ENCODE measurements at regions not wholly inside any gene's neighbourhood (a gene's known extent, or its start where the extent isn't known, plus 50 kb on each side); places are given as distances from the start of the nearest gene placed in this dataset.
A peak's percentile ranks its signal among the peaks of the same experiment; 100 is the strongest.

- DNase-seq (ENCODE audit: low spot score), result peak; percentile 100
These were observed 153.3 kb downstream of the TOMM20 start for GRCh38 chr1:234975122-234975940.

DNA sequence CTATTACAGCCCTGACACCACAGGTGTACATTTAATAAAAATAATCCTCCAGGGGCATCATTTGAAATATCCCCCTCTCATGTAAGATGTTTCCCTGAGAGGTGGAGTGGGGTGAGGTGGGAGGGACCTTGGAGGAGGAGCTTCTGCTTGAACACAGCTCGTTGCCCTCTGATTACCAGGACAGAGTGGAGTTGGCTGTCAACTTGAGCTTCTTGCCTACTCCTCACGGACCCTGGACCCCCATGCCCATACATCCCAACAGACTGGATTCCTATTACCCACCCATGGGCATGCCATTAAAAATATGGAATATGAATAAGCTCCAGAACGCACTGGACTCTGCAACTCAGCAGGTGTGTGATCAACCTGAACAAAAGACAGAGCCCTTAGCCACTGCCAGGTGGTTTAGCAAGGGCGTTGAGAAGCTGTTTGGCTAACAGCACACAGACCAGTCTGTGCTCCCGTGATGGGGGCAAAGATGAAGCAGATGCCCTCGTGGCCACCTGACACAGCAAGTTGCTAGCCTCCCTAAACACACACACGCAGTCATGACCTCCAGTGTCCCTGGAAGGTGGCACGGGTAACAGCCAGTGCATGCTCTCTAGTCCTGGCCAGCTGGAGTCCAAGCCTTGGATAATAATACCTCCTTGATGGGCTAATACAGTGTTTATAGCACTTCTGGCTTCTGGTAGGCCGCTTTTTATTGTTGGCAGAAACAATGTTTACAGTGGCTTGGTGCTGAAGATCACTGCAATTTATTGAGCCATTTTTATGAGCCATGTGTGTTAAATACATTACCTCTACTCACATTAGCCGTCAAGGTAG, 155.0 kb downstream of the TOMM20 start:
- DNase-seq (ENCODE audit: low spot score), result no peak

GRCh38 chr1:234972411-234973191, 156.0 kb downstream of the TOMM20 start:
- DNase-seq (ENCODE audit: low spot score), result no peak

GRCh38 chr1:234971586-234972297, 156.9 kb downstream of the TOMM20 start:
- no peak for DNase-seq (ENCODE audit: low spot score)

- peak; percentile 94 for DNase-seq (ENCODE audit: low spot score)
These were observed 157.7 kb downstream of the TOMM20 start for GRCh38 chr1:234970731-234971476.

DNA sequence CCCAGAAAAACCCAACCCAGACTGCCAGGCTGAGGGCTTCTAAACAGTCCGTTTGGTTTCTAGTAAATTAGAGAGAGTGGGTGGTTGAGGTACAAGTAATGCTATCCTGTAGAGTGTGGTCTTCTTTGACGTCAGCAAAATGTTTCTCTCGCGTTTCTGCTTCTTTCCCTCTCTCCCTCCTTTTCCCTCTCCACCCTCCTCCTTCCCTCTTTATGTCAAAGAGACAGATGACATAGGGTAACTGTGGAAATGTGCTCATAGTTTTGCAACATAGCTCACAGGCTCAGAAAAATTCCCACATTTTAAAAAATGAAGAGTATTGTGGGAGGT, 158.3 kb downstream of the TOMM20 start:
- DNase-seq (ENCODE audit: low spot score), result no peak

DNA sequence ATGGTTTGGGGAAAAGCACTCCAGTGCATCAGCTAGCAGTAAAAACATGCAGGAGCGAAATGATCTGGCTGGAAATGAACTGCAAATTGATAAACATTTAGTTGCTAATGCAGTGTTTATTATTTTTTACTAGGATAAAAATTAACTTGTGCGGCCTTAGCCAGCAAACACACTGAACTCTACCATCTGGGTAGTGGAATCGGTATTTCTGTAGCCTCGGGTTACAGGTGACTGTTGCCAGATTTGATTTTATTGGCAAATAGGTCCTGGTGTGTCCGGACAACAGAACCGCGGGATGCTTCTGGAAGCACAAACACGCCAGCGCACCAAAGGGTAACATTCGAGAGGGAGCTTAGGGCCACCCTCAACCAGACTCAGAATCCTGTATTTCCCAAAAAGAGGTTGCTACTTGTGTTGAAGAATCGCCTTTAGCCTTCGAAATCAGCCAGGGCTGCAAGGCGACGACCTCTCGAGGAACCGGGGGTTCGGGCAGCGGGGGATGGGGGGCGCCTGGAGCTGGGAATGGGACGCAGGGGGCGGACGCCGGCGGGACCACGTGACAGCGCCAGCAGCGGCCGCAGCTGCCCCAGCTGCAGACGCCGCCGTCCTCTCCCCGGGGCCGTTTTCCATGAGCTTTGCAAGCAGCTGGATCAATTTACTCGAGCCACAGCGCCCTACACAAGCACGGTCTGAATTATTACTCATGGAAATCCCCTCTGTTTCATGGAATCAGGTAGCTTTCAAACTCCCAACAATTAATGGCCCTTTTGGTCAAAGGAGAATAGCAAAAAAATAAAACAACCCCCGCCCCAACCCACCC, 158.8 kb downstream of the TOMM20 start:
- no peak for DNase-seq (ENCODE audit: low spot score)

GRCh38 chr1:234969011-234969441, 159.6 kb downstream of the TOMM20 start:
- DNase-seq (ENCODE audit: low spot score), result no peak

- DNase-seq (ENCODE audit: low spot score), result no peak
These were observed 160.2 kb downstream of the TOMM20 start for GRCh38 chr1:234968451-234968850.

- DNase-seq (ENCODE audit: low spot score), result no peak
These were observed 161.5 kb downstream of the TOMM20 start for GRCh38 chr1:234967121-234967520.

DNA sequence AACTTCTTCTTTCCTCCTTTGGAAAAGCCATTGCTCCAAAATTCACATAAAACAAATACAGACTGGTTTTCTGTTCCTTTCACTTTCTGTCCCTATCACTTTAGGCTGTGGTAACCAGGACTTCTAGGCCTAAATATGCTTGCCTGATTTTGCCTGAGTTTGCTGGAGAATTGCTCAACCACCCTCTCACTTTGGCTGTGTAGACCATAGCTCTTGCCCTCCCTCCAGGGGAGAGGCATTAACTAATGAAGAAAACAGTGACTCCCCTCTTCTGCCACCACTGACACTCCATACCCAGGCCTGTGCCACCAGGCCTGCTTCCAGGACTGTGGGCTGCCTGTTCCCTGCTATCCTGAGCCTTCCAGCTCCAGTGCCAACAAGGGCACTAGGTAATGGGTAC, 163.5 kb downstream of the TOMM20 start:
- no peak for DNase-seq (ENCODE audit: low spot score)

- no peak for DNase-seq (ENCODE audit: low spot score)
These were observed 164.5 kb downstream of the TOMM20 start for GRCh38 chr1:234963904-234964702.

- DNase-seq (ENCODE audit: low spot score), result peak; percentile 91
These were observed 165.3 kb downstream of the TOMM20 start for GRCh38 chr1:234963180-234963903.

GRCh38 chr1:234962340-234962989, 166.2 kb downstream of the TOMM20 start:
- DNase-seq (ENCODE audit: low spot score), result peak; percentile 93

DNA sequence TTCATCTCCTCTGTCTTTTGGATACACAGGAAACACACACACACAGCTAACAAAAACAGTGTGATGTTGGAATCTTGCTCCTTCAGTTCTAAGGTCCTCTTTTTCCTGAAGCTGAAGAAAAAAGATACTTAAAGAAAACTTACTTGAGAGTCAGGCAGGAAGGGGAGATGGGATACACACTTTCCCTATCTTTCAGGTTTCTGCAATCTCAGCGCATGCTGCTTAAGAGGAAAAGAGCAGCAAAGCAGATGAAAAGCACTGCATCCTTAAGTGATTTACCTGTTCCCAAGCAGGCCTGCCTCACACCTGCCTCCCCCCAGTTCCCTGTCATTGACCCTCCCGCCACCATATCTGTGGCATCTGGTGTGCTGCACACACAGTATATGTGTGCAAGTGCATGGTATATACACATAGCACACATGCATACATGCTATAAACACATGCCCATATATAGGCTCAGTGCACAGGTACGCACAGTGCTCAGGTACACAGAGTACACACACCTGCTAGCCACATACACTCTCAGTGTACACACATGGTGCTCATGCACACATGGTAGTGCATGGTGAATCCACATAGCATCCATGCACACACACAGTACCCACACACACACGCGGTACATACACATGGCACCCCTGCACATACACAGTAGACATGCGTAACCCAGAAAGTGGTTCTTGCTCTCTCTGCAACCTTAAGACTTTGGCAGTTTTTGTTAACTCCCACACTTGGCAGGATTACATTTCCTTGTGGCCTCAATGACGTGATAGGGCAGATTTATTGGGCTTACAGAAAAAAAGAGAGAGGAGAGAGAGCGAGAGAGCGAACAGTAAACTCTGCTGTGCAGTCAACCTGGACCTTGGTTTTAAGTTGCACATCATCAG, 166.9 kb downstream of the TOMM20 start:
- no peak for DNase-seq (ENCODE audit: low spot score)

DNA sequence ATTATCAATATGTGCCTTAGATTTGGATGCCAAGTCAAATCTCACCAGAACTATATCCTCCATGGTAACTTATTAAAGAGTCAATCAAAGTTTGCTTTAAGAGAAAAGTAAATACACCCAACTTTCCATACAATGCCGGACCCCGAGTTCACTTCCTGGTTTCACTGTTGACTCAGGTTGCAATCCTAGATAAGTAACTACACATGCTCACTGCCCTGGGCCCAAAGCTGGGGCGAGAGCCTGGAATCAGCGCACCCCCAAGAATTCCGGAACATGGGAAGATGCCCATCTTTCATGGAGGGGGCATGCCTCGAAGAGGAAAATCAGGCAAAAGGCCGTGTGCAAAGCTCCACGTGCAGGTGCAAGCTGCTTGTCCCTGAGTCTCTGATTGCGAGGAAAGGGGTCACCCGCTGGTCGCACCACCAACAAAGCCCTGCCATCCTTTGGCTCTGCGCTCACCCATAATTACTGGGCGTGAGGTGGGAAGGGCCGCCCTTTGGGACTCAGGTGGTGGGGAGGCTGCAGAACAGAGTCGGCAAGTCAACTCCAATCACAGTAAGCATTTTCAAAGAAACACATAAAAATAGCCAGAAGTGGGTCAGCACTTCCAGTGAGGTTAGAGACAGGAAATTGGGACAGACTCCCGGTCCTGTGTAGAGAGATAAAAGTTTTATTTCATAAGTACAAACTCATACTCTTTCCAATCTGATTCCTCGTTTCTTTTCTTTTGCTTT, 167.7 kb downstream of the TOMM20 start:
- peak; percentile 60 for DNase-seq (ENCODE audit: low spot score)

All from SW480 (cell line).